Keratinocyte (primary cell): ENCODE measurements at regions not wholly inside any gene's neighbourhood (a gene's known extent, or its start where the extent isn't known, plus 50 kb on each side); places are given as distances from the start of the nearest gene placed in this dataset.

Source experiments
- DNase-seq: peaks from one replicate; pipeline ENCODE4 v3.0.0-alpha.2; 2011; ENCODE audit warnings: low read depth, missing footprints, low spot score
- FAIRE-seq: peaks from 2 replicates; lab custom pipeline; 2011; peaks lifted over from hg19 to GRCh38; lab: Jason Lieb, UNC
- H2AFZ ChIP-seq: 2 replicates; pipeline ENCODE4 v1.6.0; 2012; ENCODE audit warnings: low read length, control low read depth, inconsistent platforms; ENCODE audit not compliant: control insufficient read depth
- H3K27ac ChIP-seq: 2 replicates; pipeline ENCODE4 v1.5.1; 2011; ENCODE audit warnings: low read length; ENCODE audit not compliant: control insufficient read depth, insufficient read depth
- H3K27me3 ChIP-seq: 3 replicates; pipeline ENCODE4 v1.6.0; 2011; ENCODE audit warnings: low read length; ENCODE audit not compliant: control insufficient read depth, insufficient read depth; ENCODE audit errors: extremely low read depth
- H3K36me3 ChIP-seq, 2 experiments: 2 replicates in 1 of 2; 3 replicates in 1 of 2; pipeline ENCODE4 v1.5.1; 2011; ENCODE audit warnings: low read length in 2 of 2, mild to moderate bottlenecking in 1 of 2; ENCODE audit not compliant: control insufficient read depth in 2 of 2, insufficient read depth in 2 of 2; ENCODE audit errors: extremely low read depth in 1 of 2
- H3K4me1 ChIP-seq: 3 replicates; pipeline ENCODE4 v1.5.1; 2011; ENCODE audit warnings: low read length; ENCODE audit not compliant: control insufficient read depth, insufficient read depth; ENCODE audit errors: extremely low read depth
- H3K4me2 ChIP-seq: 3 replicates; pipeline ENCODE4 v1.6.0; 2011; ENCODE audit warnings: low read depth, low read length; ENCODE audit not compliant: control insufficient read depth, insufficient read depth; ENCODE audit errors: extremely low read depth
- H3K4me3 ChIP-seq, 3 experiments: fragments of 200-600 bp in 1 of 3; sonication (generic) in 1 of 3; 2 replicates in 2 of 3; 3 replicates in 1 of 3; pipeline ENCODE4 v1.5.1; 2011 to 2016; ENCODE audit warnings: low read length in 3 of 3, mild to moderate bottlenecking in 3 of 3, control low read depth in 2 of 3, inconsistent platforms in 1 of 3, low read depth in 1 of 3, mixed read lengths in 1 of 3, mixed run types in 1 of 3, moderate library complexity in 1 of 3; ENCODE audit not compliant: control insufficient read depth in 2 of 3, insufficient read depth in 2 of 3; ENCODE audit errors: extremely low read depth in 1 of 3
- H3K79me2 ChIP-seq: 2 replicates; pipeline ENCODE4 v1.6.0; 2012; ENCODE audit warnings: low read length; ENCODE audit not compliant: control insufficient read depth, insufficient read depth
- H3K9ac ChIP-seq: 3 replicates; pipeline ENCODE4 v1.6.0; 2011; ENCODE audit warnings: low read length; ENCODE audit not compliant: control insufficient read depth, insufficient read depth; ENCODE audit errors: extremely low read depth
- H3K9me1 ChIP-seq: 3 replicates; pipeline ENCODE4 v1.6.0; 2011; ENCODE audit warnings: low read length; ENCODE audit not compliant: control insufficient read depth, insufficient read depth; ENCODE audit errors: extremely low read depth
- H3K9me3 ChIP-seq: 2 replicates; pipeline ENCODE4 v1.5.1; 2012; ENCODE audit warnings: low read depth, low read length; ENCODE audit not compliant: control insufficient read depth
- H4K20me1 ChIP-seq: 3 replicates; pipeline ENCODE4 v1.6.0; 2011; ENCODE audit warnings: low read length; ENCODE audit not compliant: control insufficient read depth, insufficient read depth; ENCODE audit errors: extremely low read depth
- EZH2 ChIP-seq: IDR thresholded peaks from one replicate; pipeline ENCODE4 v1.6.1; 2012; ENCODE audit warnings: inconsistent platforms, mild to moderate bottlenecking, low read length, moderate library complexity
- dilution Hi-C: fragments of 300-500 bp; cut with MboI; formaldehyde crosslinking; loops from one replicate; pipeline ENCODE4 v1.7.0; 2020; ENCODE audit warnings: low sequenced_read_pairs; ENCODE audit not compliant: extremely low pct_ligation_motif_present
- TF ChIP-seq, protein P1 (sequence below), 3 experiments: IDR thresholded peaks in 1 of 3; conservative IDR thresholded peaks in 1 of 3; optimal IDR thresholded peaks in 1 of 3; 2 replicates in 2 of 3; 3 replicates in 1 of 3; pipeline versions ENCODE3 to v1.5.1; 2011; ENCODE audit warnings: low read length in 3 of 3, mild to moderate bottlenecking in 3 of 3, moderate library complexity in 2 of 3, control low read depth in 1 of 3, inconsistent platforms in 1 of 3; ENCODE audit not compliant: insufficient read depth in 2 of 3; ENCODE audit errors: extremely low read depth in 1 of 3

DNA sequence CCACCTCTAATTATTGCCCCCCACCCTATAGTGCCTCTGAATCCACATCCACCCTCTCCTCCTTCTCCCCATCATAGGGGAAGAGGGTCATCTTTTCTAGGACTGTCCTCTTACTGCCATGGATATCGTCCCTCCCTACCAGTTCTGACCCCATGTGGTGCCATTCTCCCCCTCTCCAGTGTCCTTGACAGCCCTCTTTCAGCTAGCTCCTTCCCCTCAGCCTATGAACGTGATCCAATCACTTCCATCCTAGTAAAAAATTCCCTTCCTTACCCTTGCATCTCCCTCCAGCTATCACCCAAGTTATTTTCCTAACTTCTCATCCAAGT is 172.7 kb downstream of the RRAGC start:
- no peak for FAIRE-seq
- Histone ChIP-seq H3K27ac (no peak overlapping the region), H3K4me1 (no peaks in the 10 kb centered on the region), H3K27me3 (peaks cover 4% of the 10 kb centered on the region), H4K20me1 (no peaks in the 10 kb centered on the region), H3K79me2 (no peaks in the 10 kb centered on the region), H3K9ac (no peak overlapping the region), H3K4me2 (no peak overlapping the region), H3K9me3 (no peaks in the 10 kb centered on the region), H3K9me1 (no peaks in the 10 kb centered on the region), H3K4me3 (no peak overlapping the region), H3K36me3 (no peaks in the 10 kb centered on the region), H2AFZ (no peak overlapping the region)
- TF ChIP-seq, protein P1, sequence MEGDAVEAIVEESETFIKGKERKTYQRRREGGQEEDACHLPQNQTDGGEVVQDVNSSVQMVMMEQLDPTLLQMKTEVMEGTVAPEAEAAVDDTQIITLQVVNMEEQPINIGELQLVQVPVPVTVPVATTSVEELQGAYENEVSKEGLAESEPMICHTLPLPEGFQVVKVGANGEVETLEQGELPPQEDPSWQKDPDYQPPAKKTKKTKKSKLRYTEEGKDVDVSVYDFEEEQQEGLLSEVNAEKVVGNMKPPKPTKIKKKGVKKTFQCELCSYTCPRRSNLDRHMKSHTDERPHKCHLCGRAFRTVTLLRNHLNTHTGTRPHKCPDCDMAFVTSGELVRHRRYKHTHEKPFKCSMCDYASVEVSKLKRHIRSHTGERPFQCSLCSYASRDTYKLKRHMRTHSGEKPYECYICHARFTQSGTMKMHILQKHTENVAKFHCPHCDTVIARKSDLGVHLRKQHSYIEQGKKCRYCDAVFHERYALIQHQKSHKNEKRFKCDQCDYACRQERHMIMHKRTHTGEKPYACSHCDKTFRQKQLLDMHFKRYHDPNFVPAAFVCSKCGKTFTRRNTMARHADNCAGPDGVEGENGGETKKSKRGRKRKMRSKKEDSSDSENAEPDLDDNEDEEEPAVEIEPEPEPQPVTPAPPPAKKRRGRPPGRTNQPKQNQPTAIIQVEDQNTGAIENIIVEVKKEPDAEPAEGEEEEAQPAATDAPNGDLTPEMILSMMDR (optimal IDR thresholded peaks at IDR 0.05 in 1 of 3, IDR thresholded peaks at IDR 0.05 in 1 of 3, conservative IDR thresholded peaks at IDR 0.05 in 1 of 3; ENCODE audit: extremely low read depth in 1 of 3, insufficient read depth in 2 of 3, low read length in 3 of 3) = no peak
- TF ChIP-seq EZH2 = no peak
- DNase-seq = no peak
- dilution Hi-C loops = no loop called here

DNA sequence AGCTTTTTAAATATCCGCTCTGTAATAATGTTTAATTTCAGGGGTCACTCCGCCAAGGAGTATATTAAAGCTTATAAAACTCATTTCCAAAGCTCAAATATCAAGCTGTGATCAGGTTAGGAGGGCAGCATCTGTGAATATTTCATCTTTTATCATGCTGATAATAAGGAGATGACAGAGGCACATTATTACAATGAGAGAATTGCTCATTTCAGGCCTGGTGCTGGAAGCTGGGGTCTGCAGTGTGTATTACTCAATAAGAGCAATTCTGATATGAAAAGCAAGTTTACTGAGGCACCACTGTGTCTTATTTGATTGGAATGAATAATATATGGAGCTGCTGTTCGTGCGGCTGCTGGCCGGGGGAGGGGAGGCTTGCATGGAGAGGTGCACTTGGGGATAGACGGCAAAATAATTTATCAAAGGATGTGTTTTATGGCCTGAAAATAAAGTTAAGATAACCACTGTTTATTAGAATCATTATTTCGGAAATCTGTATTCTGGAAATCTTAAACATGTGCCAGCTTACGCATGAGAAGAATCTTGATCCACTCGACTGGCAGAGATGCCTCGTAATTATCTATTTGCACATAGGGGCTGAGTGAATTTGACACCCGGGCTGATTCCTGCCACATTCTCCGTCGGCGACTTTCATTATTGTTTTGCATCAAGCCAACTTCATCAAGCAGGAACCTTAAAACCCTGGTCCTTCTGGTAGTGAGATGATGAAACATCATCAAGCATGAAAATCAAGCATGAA is 173.2 kb downstream of the RRAGC start:
- H3K9ac ChIP-seq = no peak overlapping the region
- H3K4me2 ChIP-seq = no peak overlapping the region
- peaks cover 4% of the 10 kb centered on the region for H3K27me3 ChIP-seq
- no peaks in the 10 kb centered on the region for H4K20me1 ChIP-seq
- H3K27ac ChIP-seq = no peak overlapping the region
- dilution Hi-C loops = no loop called here
- no peaks in the 10 kb centered on the region for H3K36me3 ChIP-seq
- H3K4me3 ChIP-seq = no peak overlapping the region
- FAIRE-seq (no peak), DNase-seq (no peak)
- H3K4me1 ChIP-seq = no peaks in the 10 kb centered on the region
- H2AFZ ChIP-seq = no peak overlapping the region
- no peaks in the 10 kb centered on the region for H3K9me3 ChIP-seq
- H3K79me2 ChIP-seq = no peaks in the 10 kb centered on the region
- no peaks in the 10 kb centered on the region for H3K9me1 ChIP-seq
- TF ChIP-seq, protein P1 (optimal IDR thresholded peaks at IDR 0.05 in 1 of 3, IDR thresholded peaks at IDR 0.05 in 1 of 3, conservative IDR thresholded peaks at IDR 0.05 in 1 of 3; ENCODE audit: extremely low read depth in 1 of 3, insufficient read depth in 2 of 3, low read length in 3 of 3) = no peak
- no peak for TF ChIP-seq EZH2
